GM21360 (cell line): ENCODE measurements at regions not wholly inside any gene's neighbourhood (a gene's known extent, or its start where the extent isn't known, plus 50 kb on each side); places are given as distances from the start of the nearest gene placed in this dataset.

ENCODE experiments used
- ATAC-seq: cut with Tn5 transposase; IDR thresholded peaks from one replicate; pipeline ENCODE4 v1.9.1; 2021; ENCODE audit warnings: mild to moderate bottlenecking, moderate library complexity; ENCODE audit not compliant: unreplicated experiment

DNA sequence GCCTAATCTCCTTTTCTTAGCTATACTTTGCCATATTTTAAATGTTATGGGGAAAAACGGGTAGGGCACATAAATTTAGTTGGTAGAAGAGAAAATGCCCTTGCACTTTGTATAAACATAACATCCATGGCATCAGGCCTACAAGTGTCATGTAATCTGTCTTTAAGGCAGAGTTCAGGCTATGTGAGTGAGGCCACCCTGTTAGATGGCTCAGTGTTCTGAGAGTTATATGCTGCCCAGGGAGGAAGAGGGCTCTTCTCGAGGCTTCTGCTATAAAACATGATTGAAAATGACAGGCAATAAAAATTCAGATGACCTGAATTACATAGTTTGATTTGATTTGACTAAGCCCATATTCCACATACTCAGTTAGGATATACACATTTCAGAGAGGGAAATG, 553.6 kb upstream of the MAP3K7 start:
- no peak for ATAC-seq

DNA sequence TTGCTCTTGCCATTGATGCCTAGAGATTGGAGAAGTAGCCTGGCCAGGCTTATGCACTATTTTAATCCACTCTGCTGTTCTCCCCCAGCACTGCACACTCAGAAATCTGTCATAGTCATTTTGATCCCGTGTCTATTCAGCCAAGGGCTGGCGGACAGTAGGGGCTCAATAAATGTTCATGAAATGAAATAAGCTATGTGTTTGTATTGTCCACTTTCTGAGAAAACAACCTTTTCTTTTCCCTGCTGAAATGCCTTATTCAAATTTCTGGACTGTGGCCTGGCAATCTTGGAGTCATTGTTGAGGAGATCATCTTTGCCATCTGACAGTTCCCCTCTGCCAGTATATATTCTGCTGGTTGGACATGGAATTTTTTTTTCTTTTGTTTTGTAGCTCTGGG, 550.4 kb upstream of the MAP3K7 start:
- ATAC-seq, result no peak

DNA sequence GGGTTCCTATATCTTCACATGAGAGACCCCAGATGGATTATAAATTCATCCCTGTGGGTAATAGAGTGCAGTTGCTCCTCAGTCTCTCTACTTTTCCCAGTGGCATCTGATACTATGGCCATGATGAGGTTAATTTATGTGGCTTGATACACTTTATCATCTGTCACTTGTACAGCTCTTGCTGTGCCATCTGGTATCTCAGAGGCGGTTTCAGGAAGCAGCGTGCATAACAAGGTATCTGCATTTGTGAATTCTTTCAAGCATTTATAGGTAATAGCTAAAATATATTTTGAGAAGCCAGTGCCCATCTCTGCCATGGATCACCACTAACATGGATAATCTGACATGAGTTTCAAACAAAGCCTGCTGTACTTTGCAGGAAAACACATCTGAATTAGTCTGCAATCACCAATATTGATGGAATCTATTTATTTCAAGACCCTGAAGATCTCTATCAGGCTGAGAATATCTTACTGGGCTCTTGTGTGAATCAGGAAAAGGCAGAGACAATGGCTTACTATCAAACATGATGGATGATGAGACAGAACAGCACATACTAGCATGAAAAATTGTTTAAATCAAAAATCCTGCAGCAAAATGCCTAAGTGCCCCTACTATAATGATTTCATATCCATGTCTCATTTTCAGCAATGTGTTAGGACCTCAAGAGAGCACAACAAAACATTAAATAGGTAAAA, 548.7 kb upstream of the MAP3K7 start:
- no peak for ATAC-seq

DNA sequence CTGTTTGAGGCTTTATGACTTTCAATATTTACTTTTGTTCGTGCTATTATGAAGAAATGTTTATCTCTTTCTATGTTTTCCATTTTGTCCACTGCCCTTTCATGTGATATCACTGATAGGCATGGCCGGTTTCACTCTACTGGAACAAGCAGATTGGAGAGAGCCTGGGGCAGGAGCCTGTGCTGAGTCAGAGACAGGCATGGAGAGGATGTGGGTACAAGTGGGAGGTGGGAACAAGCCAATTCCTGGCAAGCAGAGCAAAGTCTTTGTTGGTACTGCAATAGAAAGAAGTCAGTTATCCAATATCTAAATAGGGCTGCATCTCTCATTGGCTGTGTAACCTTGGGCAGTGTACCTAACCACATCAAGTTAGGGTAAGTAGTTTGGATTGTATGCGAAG, 545.6 kb upstream of the MAP3K7 start:
- ATAC-seq, result no peak

DNA sequence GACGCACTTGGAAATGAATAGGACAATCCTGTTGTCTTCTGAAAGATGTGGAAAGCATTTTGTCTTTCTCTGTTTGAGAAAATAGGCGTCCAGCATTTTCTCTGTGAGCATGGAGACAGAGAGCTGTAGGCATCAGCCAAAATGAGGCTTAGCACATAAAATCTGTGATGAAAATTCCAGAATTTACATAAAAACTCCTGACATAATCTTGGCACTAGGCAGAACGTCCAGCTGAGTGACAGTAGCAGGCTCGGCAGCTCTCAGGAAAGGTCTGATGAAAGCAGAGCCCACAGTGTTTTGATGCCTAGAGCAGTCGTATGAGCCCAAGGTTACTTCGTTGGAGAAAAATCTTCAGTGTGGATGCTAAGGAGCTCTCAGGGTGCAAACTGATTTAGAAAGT, 543.3 kb upstream of the MAP3K7 start:
- ATAC-seq, result no peak

DNA sequence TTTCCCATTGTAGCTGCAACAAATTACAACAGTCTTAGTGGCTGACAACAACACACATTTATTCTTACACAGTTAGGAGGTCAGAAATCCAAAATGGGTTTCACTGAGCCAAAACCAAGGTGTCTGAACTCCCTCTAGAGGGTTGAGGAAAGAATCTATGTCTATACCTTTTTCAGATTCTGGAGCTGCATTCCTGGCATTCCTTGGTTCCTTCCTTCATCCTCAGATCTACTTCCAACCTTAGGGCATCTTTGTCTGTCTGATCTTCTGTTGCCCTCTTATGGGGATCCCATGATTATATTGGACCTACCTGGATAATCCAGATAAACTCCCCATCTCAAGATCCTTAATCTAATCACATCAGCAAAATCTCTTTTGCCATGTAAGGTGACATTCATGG, 540.9 kb upstream of the MAP3K7 start:
- ATAC-seq, result no peak

DNA sequence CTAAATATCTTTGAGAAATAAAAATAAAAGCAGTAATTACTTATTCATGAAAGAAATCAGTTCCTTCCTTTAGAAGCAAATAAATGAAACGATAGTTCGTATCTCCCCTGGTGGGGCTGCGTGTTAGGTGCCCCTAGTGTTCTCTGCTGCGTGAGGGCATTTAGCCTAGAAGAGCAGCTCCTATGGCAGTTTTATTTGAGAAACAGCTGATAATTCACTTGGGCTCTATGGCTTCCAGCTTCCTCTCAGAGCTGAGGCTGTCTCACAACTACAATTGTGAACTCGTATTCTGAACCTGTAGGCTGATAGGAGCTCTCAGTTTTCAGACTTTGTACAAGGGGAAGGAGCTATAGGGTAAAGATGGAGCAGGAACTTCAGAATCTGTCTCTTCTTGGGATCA, 540.0 kb upstream of the MAP3K7 start:
- no peak for ATAC-seq

DNA sequence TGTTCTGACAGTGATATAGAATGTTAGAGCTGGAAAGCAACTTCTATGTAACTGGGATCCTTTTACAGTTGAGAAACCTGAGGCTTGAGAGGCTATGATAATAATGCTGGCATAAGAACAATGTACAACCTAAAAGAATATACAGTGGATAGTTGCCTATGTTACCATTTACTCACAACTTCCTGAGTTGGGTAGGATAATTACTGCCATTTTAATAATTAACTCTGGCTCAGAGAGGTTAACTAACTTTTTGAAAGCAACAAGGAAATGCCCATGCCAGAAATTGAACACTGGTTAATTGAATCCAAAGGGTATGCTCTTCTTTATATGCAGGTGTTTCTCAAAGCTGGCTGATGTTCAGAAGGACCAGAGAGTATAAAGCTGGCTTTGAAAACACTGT, 530.7 kb upstream of the MAP3K7 start:
- ATAC-seq, result no peak

DNA sequence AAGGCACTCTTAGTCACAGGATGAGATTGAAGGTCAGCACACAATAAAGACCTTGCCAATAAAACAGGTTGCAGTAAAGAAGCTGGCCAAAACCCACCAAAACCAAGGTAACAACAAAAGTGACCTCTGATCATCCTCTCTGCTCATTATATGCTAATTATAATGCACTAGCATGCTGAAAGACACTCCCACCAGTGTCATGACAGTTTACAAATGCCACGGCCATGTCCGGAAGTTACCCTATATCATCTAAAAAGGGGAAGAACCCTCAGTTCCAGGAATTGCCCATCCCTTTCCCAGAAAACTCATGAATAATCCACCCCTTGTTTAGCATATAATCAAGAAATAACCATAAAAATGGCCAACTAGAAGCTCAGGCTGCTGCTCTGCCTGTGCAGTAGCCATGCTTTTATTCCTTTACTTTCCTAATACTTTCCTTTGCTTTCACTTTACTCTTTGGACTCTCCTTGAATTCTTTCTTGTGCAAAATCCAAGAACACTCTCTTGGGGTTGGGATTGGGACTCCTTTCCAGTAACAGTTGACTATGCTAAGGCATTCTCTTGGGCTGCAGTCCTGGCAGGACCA, 527.3 kb upstream of the MAP3K7 start:
- ATAC-seq, result no peak

DNA sequence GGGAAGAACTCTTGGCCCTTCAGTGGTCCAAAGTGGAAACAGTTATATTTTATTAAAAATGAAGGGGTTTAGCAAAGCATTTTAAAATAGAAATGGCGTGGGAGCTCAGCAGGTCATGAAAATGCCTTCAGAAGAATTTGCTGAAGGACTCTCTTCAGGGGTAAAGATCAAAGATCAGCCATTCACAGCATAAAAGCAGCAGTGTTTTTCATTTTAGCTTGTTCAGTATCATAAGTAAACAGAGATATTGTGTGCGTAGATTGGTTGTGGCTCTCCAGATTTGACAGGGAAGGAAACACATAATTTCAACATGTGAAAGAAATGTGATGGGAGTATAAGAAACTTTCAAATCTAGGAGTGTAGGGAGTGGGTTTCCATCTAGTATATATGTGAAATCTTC, 519.2 kb upstream of the MAP3K7 start:
- no peak for ATAC-seq

DNA sequence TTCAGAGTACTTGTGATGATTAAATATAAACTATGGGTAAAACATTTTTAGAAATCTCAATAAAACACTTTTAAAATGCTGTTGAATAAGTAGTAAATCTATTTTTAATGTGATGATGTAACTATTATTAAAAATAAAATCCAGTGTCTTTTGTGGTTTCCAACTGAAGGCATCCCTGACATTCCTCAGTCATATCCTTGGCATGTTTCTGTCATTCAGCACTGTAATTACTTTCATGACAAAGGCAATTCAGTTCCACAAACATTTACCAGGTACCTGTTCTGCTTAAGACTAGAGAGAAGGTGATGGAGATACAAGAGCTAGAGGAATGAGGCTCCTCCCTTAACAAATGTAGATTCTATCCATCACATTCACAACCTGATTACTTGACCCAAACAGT, 518.7 kb upstream of the MAP3K7 start:
- no peak for ATAC-seq

DNA sequence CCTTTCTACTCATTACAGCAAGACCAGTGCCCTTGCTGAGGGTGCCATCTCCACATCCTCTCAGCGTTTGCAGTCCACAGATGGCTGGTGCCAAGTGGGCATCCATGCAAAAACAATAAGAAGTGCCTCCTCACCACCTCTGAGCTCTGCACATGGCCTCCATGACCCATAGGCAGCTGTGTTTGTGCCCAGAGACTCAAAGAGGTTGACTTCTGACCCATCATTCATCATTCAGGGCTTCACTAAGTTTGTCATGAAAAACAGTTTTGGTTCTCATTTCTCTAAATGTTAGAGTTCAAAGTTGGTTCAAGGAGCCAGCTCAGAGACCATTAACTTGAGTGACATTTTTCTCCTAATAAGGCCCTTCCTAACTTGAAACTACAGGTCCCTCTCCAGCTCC, 512.6 kb upstream of the MAP3K7 start:
- ATAC-seq, result no peak

DNA sequence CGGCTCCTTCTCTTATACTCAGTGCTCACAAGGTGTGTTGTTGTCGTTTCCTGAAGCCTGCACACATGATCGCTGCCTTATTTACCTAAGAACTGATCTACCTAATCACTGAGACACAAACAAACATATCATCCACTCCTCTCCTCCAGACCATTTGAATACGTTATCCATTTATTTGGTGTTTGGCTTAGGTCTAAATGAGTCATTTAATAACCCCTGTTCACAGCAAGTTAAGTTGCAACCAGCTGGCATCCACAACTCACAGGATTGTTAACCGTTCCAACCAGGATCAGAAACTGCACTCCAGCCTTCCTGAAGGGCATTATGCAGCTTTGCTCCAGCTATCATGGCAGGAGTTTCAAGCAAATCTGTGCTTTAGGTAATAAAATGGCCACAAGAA, 511.1 kb upstream of the MAP3K7 start:
- ATAC-seq, result no peak

DNA sequence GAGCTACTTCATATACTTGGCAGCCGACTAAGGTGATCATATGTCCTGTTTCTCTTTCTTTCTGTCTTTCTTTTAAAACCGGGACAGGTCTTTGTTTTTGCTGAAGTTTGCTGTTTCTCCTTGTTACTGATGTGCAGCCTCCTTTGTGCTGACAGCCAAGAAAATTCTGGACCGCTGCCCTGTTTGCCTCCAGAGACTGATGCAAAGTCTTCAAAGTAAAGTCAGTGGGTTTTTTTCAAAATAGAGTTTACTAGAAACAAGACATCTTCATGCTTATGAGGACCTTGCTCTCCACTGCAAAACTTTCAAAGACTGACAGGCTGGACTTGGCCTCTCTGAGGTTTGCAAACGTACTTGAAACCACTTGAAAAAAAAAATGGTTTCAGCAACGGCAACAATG, 510.5 kb upstream of the MAP3K7 start:
- no peak for ATAC-seq

DNA sequence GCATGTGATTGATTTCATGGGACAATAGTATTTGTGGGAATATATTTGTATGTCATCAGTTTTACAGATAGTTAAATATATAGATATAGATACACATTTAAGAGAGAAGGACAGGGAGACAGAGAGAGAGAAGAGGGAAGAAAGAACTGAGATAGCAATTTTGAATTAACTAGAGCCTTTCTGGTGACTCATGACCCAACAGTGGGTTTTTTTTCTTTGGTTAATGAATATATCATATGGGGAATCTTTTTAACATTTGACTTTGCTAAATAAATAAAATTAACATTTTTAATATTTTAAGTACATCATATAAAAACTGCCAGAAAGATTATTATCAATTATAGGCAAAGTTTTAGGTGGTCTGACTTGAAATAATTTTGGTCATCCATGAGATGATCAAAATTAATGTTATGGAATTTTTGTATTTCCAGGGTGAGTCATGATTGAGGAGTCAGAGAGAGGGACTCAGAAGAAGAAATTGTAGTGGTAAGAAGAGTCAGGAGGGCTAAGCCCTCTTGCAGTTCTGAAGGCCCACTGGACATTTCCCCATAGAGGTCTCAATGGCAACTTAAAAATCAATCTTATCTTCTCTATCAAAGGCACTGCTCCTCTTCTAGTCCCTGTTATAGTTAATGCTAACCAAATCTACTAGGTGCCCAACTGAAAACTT, 508.1 kb upstream of the MAP3K7 start:
- no peak for ATAC-seq

DNA sequence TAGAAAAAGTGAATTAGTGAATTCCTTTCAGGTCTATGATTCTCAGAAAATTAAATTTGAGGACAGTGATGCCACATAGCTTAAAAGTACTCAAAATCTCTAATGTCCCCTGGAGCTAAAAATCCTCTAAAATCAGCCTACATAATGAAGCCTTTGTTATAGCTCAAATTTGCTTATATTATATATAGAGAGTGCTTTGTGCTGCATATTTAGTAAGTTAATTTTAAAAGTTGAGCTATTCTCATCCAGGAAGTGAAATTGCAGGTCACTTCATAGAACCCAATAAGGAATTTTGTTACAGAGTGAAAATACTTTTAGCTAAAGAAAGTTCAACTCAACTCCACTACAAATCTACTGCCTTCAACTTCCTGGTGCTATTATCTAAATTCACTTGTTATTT, 507.5 kb upstream of the MAP3K7 start:
- ATAC-seq, result no peak

DNA sequence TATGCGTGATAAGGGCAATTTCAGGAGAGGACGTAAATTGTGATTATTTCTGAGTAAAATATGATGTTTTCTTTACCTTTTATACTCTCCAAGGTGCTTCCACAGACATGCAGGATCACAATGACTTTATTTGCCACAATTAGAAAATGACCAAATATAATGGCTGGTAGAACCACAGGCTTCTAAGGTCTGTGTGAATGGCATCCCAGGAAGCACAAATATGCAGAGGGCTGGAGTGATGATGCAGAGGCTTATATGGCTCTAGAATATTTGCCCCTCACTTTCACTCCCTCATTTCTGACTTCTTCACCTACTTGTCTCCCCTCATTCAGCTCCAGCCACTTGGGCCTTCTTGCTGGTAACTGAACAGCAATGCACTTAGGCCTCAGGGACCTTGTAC, 502.1 kb upstream of the MAP3K7 start:
- no peak for ATAC-seq

DNA sequence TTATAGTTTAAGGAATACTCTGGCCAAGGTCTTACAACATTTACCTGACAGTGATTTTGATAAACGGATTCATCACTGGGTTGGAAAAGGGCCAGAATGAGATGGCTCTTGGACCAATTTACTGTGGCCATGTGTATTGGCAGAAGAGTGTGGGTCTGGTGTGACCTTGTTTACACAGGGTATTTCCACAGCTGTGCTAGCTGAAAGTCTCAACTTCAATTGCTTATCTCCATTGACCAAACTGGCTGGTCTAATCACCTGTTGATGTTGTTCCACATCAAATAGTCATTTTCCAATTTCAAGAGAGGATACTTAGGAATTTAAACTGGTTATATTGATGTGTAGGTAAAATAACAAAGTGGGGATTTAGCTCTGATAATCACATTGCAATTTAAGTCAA, 501.6 kb upstream of the MAP3K7 start:
- ATAC-seq, result no peak

DNA sequence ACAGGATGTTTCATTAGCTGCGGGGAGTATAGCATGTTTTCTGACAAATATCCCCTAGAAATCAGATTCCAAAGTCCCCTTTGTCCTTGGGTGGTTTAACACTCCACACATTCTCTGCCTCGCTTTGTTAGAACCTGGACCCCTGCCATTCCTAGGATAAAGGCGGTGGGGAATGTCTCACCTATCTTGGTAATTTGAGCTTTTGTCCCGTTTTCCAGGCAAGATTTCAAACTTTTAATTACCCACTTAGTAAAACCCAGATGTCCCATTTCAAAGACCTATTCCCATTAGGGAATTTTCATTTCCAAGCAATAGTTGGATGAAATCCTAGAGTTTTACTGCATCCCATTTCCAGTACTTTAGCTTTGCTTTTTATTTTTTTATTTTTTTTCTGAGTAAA, 501.0 kb upstream of the MAP3K7 start:
- no peak for ATAC-seq

DNA sequence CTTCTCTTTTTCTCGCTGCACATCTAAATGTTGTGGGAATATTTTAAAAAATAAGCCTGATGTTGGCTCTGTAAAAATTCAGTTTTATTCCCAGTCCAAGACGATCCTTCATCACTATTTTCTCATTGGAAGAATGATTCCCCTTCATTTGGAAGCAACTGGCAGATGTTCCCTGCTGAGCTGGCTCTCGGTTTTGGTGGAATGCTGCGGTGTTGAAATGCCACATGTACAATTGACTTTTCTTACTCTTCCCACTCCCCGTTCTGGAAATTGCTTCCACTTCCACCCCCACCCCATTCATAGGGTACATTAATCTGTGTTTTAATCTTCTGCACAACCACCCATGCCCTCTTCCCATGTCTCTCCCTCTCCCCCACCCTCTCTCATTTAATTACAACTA, 496.3 kb upstream of the MAP3K7 start:
- ATAC-seq, result no peak

DNA sequence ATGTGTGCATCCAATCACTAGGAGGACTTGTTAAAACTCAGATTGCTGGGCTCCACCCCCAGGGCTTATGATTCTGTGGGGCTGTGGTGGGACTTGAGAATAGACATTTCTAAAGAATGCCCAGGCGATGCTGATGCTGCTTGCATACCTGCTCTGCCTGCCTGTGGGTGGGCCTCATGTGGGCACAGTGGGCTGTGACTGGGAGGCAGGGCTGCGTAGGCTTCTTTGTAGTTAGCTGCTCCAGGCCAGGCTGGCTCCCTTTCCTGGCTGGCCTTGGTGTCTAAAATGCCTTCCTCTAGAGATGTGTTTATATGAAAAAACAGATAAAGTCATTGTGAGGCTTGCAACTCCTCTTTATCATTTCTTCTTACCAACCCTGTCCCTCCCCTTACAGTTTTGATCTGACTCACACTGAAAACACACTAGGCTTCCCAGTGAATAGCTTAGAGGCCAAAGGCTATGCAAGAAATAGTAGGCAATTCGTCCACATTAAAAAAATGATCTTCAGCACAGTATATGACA, 495.5 kb upstream of the MAP3K7 start:
- no peak for ATAC-seq

DNA sequence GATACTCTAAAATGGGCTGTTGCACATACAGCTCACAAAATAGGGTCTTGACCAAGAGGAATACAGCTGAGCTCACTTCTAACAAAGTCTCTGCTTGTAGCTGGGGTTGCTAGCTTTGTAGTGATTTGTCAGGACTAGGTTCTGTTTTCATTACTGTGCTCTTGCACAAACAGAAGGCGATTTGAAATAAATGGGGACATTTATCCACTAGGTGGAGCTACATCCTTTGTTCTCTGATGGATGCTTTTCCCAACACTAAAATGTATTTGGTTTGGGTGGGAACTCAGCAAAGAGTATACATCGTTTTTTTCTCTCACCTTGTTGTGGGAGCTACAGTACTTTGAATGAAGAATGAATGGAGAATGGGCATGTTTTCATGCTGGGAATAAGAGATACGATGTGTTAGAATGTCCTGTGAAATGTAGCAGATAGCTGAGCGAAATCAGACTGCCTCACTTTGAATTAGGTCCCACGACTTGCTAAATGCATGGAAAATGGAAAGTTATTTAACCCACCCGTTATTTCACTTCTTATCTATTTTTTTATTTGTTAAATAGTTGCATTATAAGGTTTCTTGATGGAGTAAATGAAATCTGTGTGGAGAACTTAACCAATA, 494.7 kb upstream of the MAP3K7 start:
- peak; percentile 56 for ATAC-seq
